ENCODE measurements at regions not wholly inside any gene's neighbourhood (a gene's known extent, or its start where the extent isn't known, plus 50 kb on each side); places are given as distances from the start of the nearest gene placed in this dataset.

- Histone ChIP-seq H3K27me3 (ENCODE audit: control insufficient read depth, low read length) (no peaks in the 10 kb centered on the region), H3K79me2 (ENCODE audit: control insufficient read depth, low read length) (no peaks in the 10 kb centered on the region), H3K4me3 (ENCODE audit: low read length) (no peak overlapping the region), H3K9me2 (replicated peaks; ENCODE audit: control insufficient read depth, low read length) (no peaks in the 10 kb centered on the region; the same call in 1 of the 2 replicates), H3F3A (ENCODE audit: control insufficient read depth, insufficient read depth) (no peaks in the 10 kb centered on the region), H3K36me3 (ENCODE audit: control insufficient read depth, low read length) (no peaks in the 10 kb centered on the region), H3K4me2 (ENCODE audit: low read length) (no peak overlapping the region), H3K9me3 (ENCODE audit: control insufficient read depth, insufficient read depth, low read length) (0 out of 2 replicates have a peak, but pooled peaks cover 3% of the 10 kb centered on the region), H4K20me1 (ENCODE audit: control insufficient read depth, insufficient read depth, low read depth, low read length) (no peaks in the 10 kb centered on the region), H3K27ac (ENCODE audit: low read depth, low read length) (no peak overlapping the region), H3K4me1 (ENCODE audit: control insufficient read depth, low read length) (no peaks in the 10 kb centered on the region)
- TF ChIP-seq CTCF (IDR thresholded peaks at IDR 0.05; ENCODE audit: low read depth, low read length, poor library complexity, severe bottlenecking), result no peak
- TF ChIP-seq EZH2phosphoT487 (IDR thresholded peaks at IDR 0.05; ENCODE audit: borderline replicate concordance, low read length), result no peak
Measured at GRCh38 chr11:81368192-81368591, 1365.5 kb downstream of the FAM181B start.

DNA sequence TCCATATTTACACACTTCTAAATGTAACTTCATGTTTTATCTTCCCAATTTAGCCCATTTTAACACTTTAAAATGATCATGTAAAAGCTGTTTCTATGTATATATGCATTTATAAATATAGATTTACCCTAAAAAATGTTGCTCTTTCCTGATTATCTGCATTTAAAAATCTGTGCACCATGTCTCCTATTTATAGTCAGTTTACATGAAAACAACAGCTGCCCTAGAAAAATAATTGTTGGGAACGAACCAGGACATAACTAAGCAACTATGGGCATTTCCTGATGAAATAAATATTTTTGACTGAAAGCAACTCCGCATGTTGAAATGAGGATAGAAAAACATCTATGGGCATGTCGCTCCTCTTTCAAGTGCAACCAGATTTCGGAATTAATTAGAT lies 1368.2 kb downstream of the FAM181B start:
- no peaks in the 10 kb centered on the region for H3K27me3 ChIP-seq (ENCODE audit: control insufficient read depth, low read length)
- H3F3A ChIP-seq (ENCODE audit: control insufficient read depth, insufficient read depth), result no peaks in the 10 kb centered on the region
- no peak overlapping the region for H3K27ac ChIP-seq (ENCODE audit: low read depth, low read length)
- H3K4me3 ChIP-seq (ENCODE audit: low read length), result no peak overlapping the region
- H3K9me2 ChIP-seq (replicated peaks; ENCODE audit: control insufficient read depth, low read length), result no peaks in the 10 kb centered on the region; the same call in 1 of the 2 replicates
- no peaks in the 10 kb centered on the region for H4K20me1 ChIP-seq (ENCODE audit: control insufficient read depth, insufficient read depth, low read depth, low read length)
- no peak for TF ChIP-seq EZH2phosphoT487 (IDR thresholded peaks at IDR 0.05; ENCODE audit: borderline replicate concordance, low read length)
- no peak for TF ChIP-seq CTCF (IDR thresholded peaks at IDR 0.05; ENCODE audit: low read depth, low read length, poor library complexity, severe bottlenecking)
- H3K4me2 ChIP-seq (ENCODE audit: low read length), result no peak overlapping the region
- H3K4me1 ChIP-seq (ENCODE audit: control insufficient read depth, low read length), result no peaks in the 10 kb centered on the region
- H3K9me3 ChIP-seq (ENCODE audit: control insufficient read depth, insufficient read depth, low read length), result 0 out of 2 replicates have a peak, but pooled peaks cover 3% of the 10 kb centered on the region
- H3K36me3 ChIP-seq (ENCODE audit: control insufficient read depth, low read length), result no peaks in the 10 kb centered on the region
- no peaks in the 10 kb centered on the region for H3K79me2 ChIP-seq (ENCODE audit: control insufficient read depth, low read length)

GRCh38 chr11:81359476-81359875 lies 1374.2 kb downstream of the FAM181B start:
- Histone ChIP-seq H3K79me2 (ENCODE audit: control insufficient read depth, low read length) (no peaks in the 10 kb centered on the region), H3K4me3 (ENCODE audit: low read length) (no peak overlapping the region), H3K9me2 (replicated peaks; ENCODE audit: control insufficient read depth, low read length) (no peaks in the 10 kb centered on the region; the same call in 1 of the 2 replicates), H3F3A (ENCODE audit: control insufficient read depth, insufficient read depth) (no peaks in the 10 kb centered on the region), H3K27me3 (ENCODE audit: control insufficient read depth, low read length) (no peaks in the 10 kb centered on the region), H3K27ac (ENCODE audit: low read depth, low read length) (no peak overlapping the region), H4K20me1 (ENCODE audit: control insufficient read depth, insufficient read depth, low read depth, low read length) (no peaks in the 10 kb centered on the region), H3K9me3 (ENCODE audit: control insufficient read depth, insufficient read depth, low read length) (no peaks in the 10 kb centered on the region), H3K4me2 (ENCODE audit: low read length) (no peak overlapping the region), H3K4me1 (ENCODE audit: control insufficient read depth, low read length) (no peaks in the 10 kb centered on the region), H3K36me3 (ENCODE audit: control insufficient read depth, low read length) (no peaks in the 10 kb centered on the region)
- TF ChIP-seq EZH2phosphoT487 (IDR thresholded peaks at IDR 0.05; ENCODE audit: borderline replicate concordance, low read length) (no peak), CTCF (IDR thresholded peaks at IDR 0.05; ENCODE audit: low read depth, low read length, poor library complexity, severe bottlenecking) (no peak)
